H1 (cell line): ENCODE measurements at regions not wholly inside any gene's neighbourhood (a gene's known extent, or its start where the extent isn't known, plus 50 kb on each side); places are given as distances from the start of the nearest gene placed in this dataset.

ENCODE experiments used
- ATF2 ChIP-seq: IDR thresholded peaks from 2 replicates; pipeline ENCODE4 v1.6.1; 2012; ENCODE audit warnings: low read length, inconsistent platforms
- CHD2 ChIP-seq: IDR thresholded peaks from 2 replicates; pipeline ENCODE4 v1.6.1; 2012; ENCODE audit warnings: low read length, improper control_type of control experiment
- CHD7 ChIP-seq: fragments of 300-600 bp; sonication (generic); IDR thresholded peaks from 2 replicates; pipeline ENCODE4 v1.7.1; 2012; ENCODE audit warnings: low read length, moderate library complexity, mild to moderate bottlenecking, inconsistent platforms; ENCODE audit not compliant: insufficient replicate concordance
- EGR1 ChIP-seq: IDR thresholded peaks from 2 replicates; pipeline ENCODE4 v1.6.1; 2011; ENCODE audit warnings: low read depth, low read length, borderline replicate concordance
- POU5F1 ChIP-seq: IDR thresholded peaks from 2 replicates; pipeline ENCODE4 v1.6.1; 2011; ENCODE audit warnings: low read depth, mild to moderate bottlenecking, low read length, moderate library complexity
- RBBP5 ChIP-seq: IDR thresholded peaks from 2 replicates; pipeline ENCODE4 v1.7.1; 2012; ENCODE audit warnings: low read depth, mild to moderate bottlenecking, inconsistent platforms, low read length, moderate library complexity, borderline replicate concordance
- RFX5 ChIP-seq: IDR thresholded peaks from 2 replicates; pipeline ENCODE4 v1.6.1; 2011; ENCODE audit warnings: low read depth, low read length, improper control_type of control experiment, borderline replicate concordance
- SIRT6 ChIP-seq: IDR thresholded peaks from one replicate; pipeline ENCODE4 v1.7.1; 2012; ENCODE audit warnings: low read length, inconsistent platforms
- TAF7 ChIP-seq: optimal IDR thresholded peaks from 2 replicates; pipeline ENCODE3; 2011; ENCODE audit warnings: low read depth, mild to moderate bottlenecking, inconsistent platforms, low read length, moderate library complexity, borderline replicate concordance

GRCh38 chr2:163351966-163352365 lies 383.8 kb downstream of the FIGN start (continued):
- TF ChIP-seq CHD7 (no peak), SIRT6 (no peak), ATF2 (no peak), TAF7 (no peak), RBBP5 (no peak), RFX5 (no peak), POU5F1 (no peak), EGR1 (no peak), CHD2 (no peak)
- TF ChIP-seq, all 59 proteins: peak for 0
